Muscle layer of colon (tissue), 2 donors: ENCODE measurements at regions not wholly inside any gene's neighbourhood (a gene's known extent, or its start where the extent isn't known, plus 50 kb on each side); places are given as distances from the start of the nearest gene placed in this dataset.

Source experiments
- H3K27ac ChIP-seq: one replicate; pipeline ENCODE4 v1.7.0; 2013; ENCODE audit warnings: low read depth, mild to moderate bottlenecking, low read length, moderate library complexity
- H3K27me3 ChIP-seq, 2 donors: one replicate each; pipeline ENCODE4 v1.7.0; 2013; ENCODE audit warnings: low read length in 2 of 2, mild to moderate bottlenecking in 2 of 2; ENCODE audit not compliant: insufficient read depth in 2 of 2, control insufficient read depth in 1 of 2
- H3K36me3 ChIP-seq: one replicate; pipeline ENCODE4 v1.7.0; 2013; ENCODE audit warnings: mild to moderate bottlenecking, low read length; ENCODE audit not compliant: insufficient read depth
- H3K4me1 ChIP-seq: one replicate; pipeline ENCODE4 v1.7.0; 2013; ENCODE audit warnings: mild to moderate bottlenecking, low read length; ENCODE audit not compliant: insufficient read depth
- H3K4me3 ChIP-seq, 2 donors: one replicate each; pipeline ENCODE4 v1.7.0; 2013; ENCODE audit warnings: low read length in 2 of 2, low read depth in 1 of 2, mild to moderate bottlenecking in 1 of 2, moderate library complexity in 1 of 2
- H3K9ac ChIP-seq: one replicate; pipeline ENCODE4 v1.7.0; 2013; ENCODE audit warnings: low read length
- H3K9me3 ChIP-seq: one replicate; pipeline ENCODE4 v1.7.0; 2013; ENCODE audit warnings: mild to moderate bottlenecking, low read length
- donor health status: abdominal sarcoma.
- donor health status: Adenocarcinoma of cecum.

GRCh38 chr7:35518767-35519166 lies 176.2 kb downstream of the HERPUD2 start:
- Histone ChIP-seq H3K36me3 (no peaks in the 10 kb centered on the region), H3K4me1 (no peaks in the 10 kb centered on the region), H3K9me3 (no peaks in the 10 kb centered on the region), H3K27me3 (no peaks in the 10 kb centered on the region), H3K9ac (no peak overlapping the region), H3K4me3 (no peak overlapping the region), H3K27ac (no peak overlapping the region)

GRCh38 chr7:35516498-35516897 lies 178.4 kb downstream of the HERPUD2 start:
- no peak overlapping the region for H3K9ac ChIP-seq

GRCh38 chr7:35513828-35514227 lies 181.1 kb downstream of the HERPUD2 start:
- Histone ChIP-seq H3K27me3 (no peaks in the 10 kb centered on the region), H3K9me3 (no peaks in the 10 kb centered on the region), H3K36me3 (no peaks in the 10 kb centered on the region), H3K27ac (no peak overlapping the region), H3K4me3 (no peak overlapping the region), H3K4me1 (no peaks in the 10 kb centered on the region), H3K9ac (no peak overlapping the region)

More at GRCh38 chr7:35516498-35516897, 178.4 kb downstream of the HERPUD2 start:
- H3K4me1 ChIP-seq, result no peaks in the 10 kb centered on the region
- no peaks in the 10 kb centered on the region for H3K36me3 ChIP-seq
- H3K27ac ChIP-seq, result no peak overlapping the region
- H3K9me3 ChIP-seq, result no peaks in the 10 kb centered on the region
- no peak overlapping the region for H3K4me3 ChIP-seq
- no peaks in the 10 kb centered on the region for H3K27me3 ChIP-seq

- Histone ChIP-seq H3K4me1 (no peaks in the 10 kb centered on the region), H3K27ac (no peak overlapping the region), H3K27me3 (no peaks in the 10 kb centered on the region), H3K9me3 (no peaks in the 10 kb centered on the region), H3K4me3 (no peak overlapping the region), H3K36me3 (no peaks in the 10 kb centered on the region), H3K9ac (no peak overlapping the region)
Measured at GRCh38 chr7:35513195-35513594, 181.7 kb downstream of the HERPUD2 start.

- Histone ChIP-seq H3K36me3 (no peaks in the 10 kb centered on the region), H3K9ac (no peak overlapping the region), H3K4me1 (no peaks in the 10 kb centered on the region), H3K27ac (no peak overlapping the region), H3K9me3 (no peaks in the 10 kb centered on the region), H3K4me3 (no peak overlapping the region), H3K27me3 (no peaks in the 10 kb centered on the region)
Measured at GRCh38 chr7:35512716-35513115, 182.2 kb downstream of the HERPUD2 start.

- Histone ChIP-seq H3K4me1 (no peaks in the 10 kb centered on the region), H3K36me3 (no peaks in the 10 kb centered on the region), H3K27me3 (no peaks in the 10 kb centered on the region), H3K27ac (no peak overlapping the region), H3K4me3 (no peak overlapping the region), H3K9me3 (no peaks in the 10 kb centered on the region), H3K9ac (no peak overlapping the region)
Measured at GRCh38 chr7:35508623-35509400, 186.1 kb downstream of the HERPUD2 start.

- Histone ChIP-seq H3K4me1 (no peaks in the 10 kb centered on the region), H3K27ac (no peak overlapping the region), H3K27me3 (no peaks in the 10 kb centered on the region), H3K4me3 (no peak overlapping the region), H3K9ac (no peak overlapping the region), H3K36me3 (no peaks in the 10 kb centered on the region), H3K9me3 (no peaks in the 10 kb centered on the region)
Measured at GRCh38 chr7:35505066-35505465, 189.9 kb downstream of the HERPUD2 start.

GRCh38 chr7:35504365-35504764 lies 190.6 kb downstream of the HERPUD2 start:
- Histone ChIP-seq H3K36me3 (no peaks in the 10 kb centered on the region), H3K27ac (no peak overlapping the region), H3K27me3 (no peaks in the 10 kb centered on the region), H3K9ac (no peak overlapping the region), H3K4me1 (no peaks in the 10 kb centered on the region), H3K9me3 (no peaks in the 10 kb centered on the region), H3K4me3 (no peak overlapping the region)

- Histone ChIP-seq H3K27ac (no peak overlapping the region), H3K36me3 (no peaks in the 10 kb centered on the region), H3K9ac (no peak overlapping the region), H3K4me1 (no peaks in the 10 kb centered on the region), H3K4me3 (no peak overlapping the region), H3K9me3 (no peaks in the 10 kb centered on the region), H3K27me3 (no peaks in the 10 kb centered on the region)
Measured at GRCh38 chr7:35501681-35502080, 193.3 kb downstream of the HERPUD2 start.

- Histone ChIP-seq H3K9me3 (no peaks in the 10 kb centered on the region), H3K4me1 (no peaks in the 10 kb centered on the region), H3K27me3 (no peaks in the 10 kb centered on the region), H3K27ac (no peak overlapping the region), H3K4me3 (no peak overlapping the region), H3K36me3 (no peaks in the 10 kb centered on the region), H3K9ac (no peak overlapping the region)
Measured at GRCh38 chr7:35499226-35499625, 195.7 kb downstream of the HERPUD2 start.

GRCh38 chr7:35498416-35498815 lies 196.5 kb downstream of the HERPUD2 start:
- Histone ChIP-seq H3K4me3 (no peak overlapping the region), H3K9ac (no peak overlapping the region), H3K27me3 (no peaks in the 10 kb centered on the region)

GRCh38 chr7:35495844-35496243 lies 199.1 kb downstream of the HERPUD2 start:
- Histone ChIP-seq H3K9me3 (no peaks in the 10 kb centered on the region), H3K27me3 (no peaks in the 10 kb centered on the region)

More at GRCh38 chr7:35498416-35498815, 196.5 kb downstream of the HERPUD2 start:
- no peaks in the 10 kb centered on the region for H3K36me3 ChIP-seq
- H3K4me1 ChIP-seq, result no peaks in the 10 kb centered on the region
- H3K9me3 ChIP-seq, result no peaks in the 10 kb centered on the region
- H3K27ac ChIP-seq, result no peak overlapping the region

More at GRCh38 chr7:35495844-35496243, 199.1 kb downstream of the HERPUD2 start:
- no peaks in the 10 kb centered on the region for H3K4me1 ChIP-seq
- no peak overlapping the region for H3K27ac ChIP-seq
- H3K36me3 ChIP-seq, result no peaks in the 10 kb centered on the region
- no peak overlapping the region for H3K4me3 ChIP-seq
- no peak overlapping the region for H3K9ac ChIP-seq
